Stimulated activated CD4-positive, alpha-beta T cell treated with anti-CD3 and anti-CD28 coated beads, Interleukin-2, amount 100 ng/mL, for 48 hours (primary cell): ENCODE measurements at regions not wholly inside any gene's neighbourhood (a gene's known extent, or its start where the extent isn't known, plus 50 kb on each side); places are given as distances from the start of the nearest gene placed in this dataset.

ENCODE experiments used
- DNase-seq, 2 donors: peaks; one replicate each; pipeline ENCODE4 v3.0.0-alpha.2; 2020

DNA sequence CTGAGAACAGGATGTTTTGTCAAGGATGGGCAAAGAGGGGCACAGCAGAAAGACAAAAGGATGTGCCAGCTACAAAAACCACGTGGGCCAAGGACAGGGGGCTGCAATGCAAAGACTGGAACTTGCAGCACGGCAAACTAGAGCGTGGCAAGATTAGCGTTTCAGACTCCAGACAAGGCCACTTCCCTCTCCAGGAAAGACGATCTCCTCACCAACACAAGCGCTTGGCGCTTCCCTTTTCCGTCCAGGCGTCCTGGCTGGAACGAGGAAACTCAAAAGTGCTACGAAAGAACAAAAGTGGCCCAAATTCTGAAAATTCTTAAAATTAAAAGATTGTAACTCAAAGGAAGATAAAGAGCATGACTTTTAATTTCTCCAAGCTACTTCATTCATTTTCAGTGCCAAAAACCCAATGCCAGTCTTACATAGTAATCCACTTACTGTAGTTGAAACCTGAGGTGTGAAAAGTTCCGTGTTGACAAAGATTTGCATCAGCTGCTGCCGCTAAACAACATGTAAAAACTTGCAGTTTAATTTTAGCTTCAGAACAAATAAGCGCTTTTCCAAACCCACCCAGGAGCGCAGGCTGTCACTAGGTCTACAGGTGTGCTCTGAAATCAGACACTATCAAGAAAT, 207.1 kb upstream of the RREB1 start:
- DNase-seq, result no peak

DNA sequence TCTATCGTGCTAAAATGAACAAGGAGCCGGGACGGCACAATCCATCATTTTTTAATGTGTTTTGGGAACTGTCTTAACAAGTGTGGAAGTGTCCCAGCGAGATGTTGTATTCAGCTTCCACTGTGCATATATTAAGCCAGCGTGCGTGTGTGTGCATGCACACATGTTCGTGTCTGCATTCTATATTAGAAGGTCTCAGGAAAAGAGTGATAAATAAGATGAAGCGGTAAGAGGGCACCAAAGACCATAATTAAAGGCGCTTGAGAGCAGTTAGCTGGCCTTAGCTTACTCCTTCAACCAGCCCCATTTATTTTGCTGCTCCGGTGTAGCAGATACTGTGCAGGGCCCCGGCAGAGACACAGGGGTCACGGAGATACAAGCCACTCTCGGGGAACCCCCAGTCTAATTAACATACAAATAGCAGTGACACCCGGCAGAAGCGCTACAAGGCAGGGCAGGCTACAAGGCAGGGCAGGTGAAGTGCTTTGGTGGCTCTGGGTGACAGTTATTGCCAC, 206.5 kb upstream of the RREB1 start:
- no peak for DNase-seq

DNA sequence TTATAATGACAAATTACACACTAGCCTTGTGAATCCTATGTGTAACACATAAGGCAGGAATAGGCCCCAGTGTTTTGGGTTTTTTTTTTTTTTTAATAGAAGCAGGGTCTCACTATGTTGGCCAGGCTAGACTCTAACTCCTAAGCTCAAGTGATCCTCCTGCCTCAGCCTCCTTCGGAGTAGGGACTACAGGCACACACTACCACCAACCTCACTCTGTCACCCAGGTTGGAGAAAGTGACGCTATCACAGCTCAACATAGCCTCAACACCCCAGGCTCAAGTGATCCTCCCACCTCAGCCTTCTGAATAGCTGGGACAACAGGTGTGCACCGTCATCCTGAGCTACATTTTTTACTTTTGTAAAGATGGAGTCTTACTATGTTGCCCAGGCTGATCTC, 205.8 kb upstream of the RREB1 start:
- no peak for DNase-seq

DNA sequence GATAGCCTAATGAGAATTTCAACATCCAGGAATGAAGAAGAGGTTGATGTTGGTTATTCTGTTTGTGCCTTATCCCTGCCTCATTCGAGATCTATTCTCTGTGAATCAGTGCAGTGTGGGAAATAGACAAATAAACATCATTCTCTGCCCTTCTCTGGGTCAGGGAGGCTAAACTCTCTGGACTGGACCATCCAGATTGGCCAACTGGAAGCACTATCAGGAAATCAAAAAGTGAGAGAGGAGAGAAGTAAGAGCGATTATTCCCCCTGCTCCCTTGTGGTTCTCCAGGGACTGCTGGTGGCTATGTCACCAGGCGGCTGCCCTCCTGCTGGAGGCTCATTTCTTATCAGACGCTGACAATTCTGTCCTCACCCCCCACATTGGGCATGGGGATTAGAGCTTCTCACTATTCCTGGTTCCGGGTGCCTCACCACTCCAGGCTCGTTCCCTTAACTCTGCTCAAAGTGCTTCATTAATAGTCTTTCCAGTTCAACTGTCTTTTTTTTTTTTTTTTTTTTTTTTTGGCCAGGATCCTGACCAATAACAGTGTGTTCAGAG, 201.7 kb upstream of the RREB1 start:
- DNase-seq, result no peak

DNA sequence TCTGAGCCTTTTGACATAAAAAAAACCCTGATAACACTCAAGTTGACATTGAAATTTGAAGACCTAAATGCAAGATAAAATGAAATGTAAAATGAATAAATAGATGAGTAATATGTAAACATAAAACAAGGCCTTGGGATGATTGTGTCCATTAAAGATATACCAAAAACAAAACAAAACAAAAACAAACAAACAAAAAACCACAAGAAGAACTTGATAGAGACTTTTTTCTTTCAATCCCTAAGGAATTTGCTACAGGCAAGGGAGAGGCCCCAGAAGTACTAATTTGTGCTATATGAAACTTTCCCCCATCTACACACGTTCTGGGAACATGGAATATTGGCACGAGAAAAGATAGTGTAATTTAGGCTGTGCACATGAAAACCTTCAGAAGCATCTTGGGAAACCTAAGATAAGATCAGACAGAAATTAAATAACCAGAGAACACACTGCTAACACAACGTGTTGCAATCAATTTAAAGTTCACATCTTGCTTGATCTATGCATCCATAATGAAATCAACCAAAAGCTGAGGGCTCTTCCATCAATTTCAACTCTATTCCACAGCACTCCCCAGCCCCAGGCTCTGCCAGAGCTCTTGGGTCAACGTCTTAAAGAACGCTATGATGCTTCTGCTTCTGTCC, 201.1 kb upstream of the RREB1 start:
- DNase-seq, result no peak

DNA sequence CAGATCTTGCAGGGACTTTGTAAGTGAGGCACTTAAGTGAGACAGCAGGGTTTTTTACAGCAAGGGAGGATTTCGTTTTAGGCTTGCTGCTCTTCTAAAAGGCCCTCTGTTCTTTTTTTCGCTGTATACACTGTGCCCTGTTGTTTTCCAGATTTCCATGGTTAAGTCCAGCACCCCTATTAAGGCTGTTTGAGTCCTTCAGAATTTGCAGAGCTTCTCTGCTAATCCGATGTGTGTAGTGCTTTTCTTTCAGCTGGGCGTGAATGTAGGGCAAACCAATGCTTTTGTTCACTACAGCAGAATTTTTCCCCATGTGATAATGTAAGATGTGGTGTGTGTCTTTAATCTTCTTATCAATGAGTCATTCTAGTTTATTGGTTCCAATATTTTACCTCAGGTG, 200.5 kb upstream of the RREB1 start:
- no peak for DNase-seq

DNA sequence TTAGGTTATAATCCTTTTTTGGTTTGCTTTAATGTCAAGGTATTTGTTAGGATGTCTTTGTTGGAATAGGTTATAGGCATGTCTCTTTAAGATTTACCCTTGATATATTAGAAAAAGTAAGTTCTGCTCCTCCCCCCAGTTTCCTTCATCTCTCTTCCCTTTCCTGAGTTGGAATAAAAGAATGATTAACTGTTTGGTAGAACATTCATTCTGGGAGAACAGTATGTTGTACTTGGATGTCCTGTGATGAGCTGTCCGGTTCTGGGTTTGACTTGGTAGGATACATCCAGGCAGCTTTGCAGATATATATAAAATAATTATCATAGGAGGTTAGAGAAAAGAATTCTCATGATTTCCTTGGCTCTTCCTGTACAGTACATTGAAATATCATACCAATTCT, 199.6 kb upstream of the RREB1 start:
- DNase-seq, result no peak

DNA sequence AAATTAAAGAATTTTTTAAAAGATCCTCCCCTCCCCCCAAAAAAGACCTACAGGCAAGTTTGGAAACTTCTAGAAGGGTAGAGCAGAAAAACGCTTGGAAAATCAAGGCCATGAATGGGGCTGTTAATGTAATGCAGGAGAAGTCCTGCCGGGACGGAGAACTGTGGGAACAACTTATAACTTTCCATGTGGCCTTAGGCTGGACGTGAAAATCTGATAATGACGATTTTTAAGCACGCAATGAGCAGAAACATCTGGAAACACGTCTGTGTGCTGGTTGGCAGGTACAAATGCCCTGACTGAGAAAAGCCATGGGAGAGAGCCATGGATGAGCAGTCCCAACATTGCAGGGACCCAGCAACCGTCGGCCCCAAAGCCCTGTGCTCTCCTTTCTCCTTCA, 198.7 kb upstream of the RREB1 start:
- DNase-seq, result no peak

DNA sequence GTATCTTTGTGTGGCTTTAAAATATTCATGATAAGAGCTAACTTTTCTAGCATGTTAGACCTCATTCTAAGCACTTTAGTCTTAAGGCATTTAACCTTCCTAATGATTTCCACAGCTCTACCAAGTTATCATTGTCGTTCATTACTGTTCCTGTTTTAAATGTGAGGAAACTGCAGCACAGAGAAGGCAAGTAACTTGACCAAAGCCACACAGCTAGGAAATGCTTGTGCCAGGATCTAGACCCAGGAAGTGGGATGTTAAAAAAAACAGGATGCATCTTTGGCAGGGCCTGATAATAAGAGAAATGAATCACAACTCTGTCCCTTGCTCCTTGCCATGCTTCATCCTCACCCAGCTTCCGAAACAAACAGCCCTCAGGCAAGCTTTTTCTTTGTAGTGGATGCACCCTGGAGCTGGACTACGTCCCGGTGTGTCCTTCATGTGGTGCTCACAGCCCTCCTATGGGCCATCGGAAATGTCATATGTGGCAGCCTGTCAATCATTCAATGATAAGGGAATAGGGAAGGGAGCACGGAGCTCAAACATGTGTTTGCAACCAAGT, 196.9 kb upstream of the RREB1 start:
- no peak for DNase-seq

DNA sequence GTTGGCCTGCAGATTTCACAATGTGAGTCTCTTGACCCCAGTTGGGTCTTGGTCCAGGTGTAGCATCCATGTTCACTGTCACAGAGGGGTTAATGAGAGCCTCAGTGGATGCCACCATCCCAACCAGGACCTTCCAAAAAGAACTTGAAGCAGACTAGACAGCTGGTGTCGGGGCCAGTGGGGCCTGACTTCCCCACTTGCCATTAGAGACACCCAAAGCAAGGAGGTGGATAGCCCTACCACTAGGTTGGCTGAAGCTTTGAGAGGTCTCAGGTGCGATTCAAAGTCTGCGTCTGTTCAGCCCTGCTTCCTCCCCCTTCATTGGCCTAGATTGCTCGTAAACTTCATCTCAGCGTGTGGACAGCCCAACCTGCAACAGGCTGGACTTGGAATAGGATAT, 196.4 kb upstream of the RREB1 start:
- DNase-seq, result no peak

DNA sequence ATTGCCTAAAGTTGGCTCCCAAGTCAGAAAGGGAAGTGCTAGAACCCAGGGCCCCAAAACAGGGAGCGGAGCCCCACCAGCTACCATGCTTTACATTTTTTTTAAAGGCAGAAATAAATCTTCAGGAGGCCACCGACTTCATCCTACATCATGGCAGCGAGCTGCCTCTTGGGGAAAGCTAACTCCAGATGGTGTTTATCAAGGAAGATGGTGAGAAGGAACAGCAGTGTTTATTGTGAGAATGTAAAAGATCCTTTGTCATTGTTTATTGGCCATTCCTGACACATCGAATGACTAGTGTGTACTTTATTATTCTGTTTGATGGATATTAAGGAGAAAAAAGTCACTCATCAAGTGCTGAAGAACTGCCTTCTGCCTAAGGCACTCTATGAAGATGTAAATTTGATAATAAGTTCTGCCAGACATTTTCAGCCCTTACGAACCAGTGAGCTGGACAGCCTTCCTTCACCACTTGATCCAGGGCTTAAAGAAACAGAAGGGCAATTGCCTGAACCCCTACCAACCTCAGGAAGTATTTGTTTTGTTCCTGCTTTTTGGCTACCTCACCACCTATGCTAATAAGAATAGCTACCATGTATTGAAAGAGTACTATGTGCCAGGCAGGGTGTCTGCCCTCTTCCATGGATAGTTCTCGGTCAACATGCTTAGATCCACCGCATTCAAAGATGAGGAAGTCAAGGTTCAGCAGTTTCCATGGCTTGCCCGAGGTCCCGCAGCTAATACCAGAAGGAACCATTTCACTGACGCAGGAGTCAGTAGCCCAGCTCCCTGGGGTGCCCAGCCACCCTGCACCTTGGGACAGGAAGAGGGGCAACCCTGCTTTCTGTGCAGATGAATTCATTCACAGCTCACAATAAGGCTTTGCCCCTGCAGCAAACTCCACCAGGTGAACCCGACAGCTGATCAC, 194.7 kb upstream of the RREB1 start:
- DNase-seq, result no peak

DNA sequence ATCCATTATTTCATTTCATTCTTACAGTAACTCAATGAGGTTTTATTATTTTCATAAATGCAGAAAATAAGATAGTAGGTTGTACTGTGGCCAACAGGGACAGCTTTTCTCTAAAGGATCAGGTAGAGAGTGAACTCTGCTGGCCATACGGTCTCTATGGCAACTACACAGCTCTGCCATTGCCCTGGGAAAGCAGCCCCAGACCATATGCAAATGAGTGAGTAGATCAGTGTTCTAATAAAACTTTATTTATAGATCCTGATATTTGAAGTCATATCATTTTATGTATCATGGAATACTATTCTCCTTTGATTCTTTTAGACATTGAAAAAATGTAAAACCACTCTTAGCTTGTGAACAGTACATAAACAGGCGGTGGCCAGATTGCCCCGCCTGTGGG, 192.5 kb upstream of the RREB1 start:
- no peak for DNase-seq

DNA sequence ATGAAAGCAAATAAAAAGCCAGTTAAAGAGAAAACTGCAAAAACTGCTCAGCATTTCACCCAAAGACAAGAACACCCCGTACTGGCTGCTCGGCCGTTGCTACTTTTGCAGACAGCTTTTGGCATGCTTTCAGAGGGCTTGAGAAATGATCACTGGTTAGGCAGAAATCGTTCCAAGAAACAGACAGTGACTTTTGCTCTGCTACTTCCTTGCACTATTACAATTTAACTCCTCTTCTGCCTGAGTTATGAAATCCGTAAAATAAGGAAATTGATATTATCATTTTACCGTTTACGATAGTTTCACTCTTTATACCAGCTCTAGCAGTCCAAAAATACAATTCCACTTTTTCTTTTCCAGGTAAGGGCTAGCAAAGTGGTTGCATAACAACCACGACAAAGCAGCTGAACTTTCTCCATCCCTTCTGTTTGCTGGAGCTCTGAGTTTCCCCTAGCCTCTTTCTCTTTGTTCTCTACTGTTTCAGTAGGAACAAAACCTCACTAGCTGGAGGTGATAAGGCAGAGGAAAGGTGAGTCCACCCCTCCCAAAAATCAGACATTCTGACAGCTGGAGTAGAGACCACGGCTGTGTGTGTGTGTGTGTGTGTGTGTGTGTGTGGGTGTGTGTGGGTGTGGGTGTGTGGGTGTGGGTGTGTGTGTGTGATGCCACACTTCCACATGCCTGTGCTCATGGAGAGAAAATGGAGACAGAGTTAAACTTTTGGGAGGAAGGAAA, 191.8 kb upstream of the RREB1 start:
- no peak for DNase-seq

DNA sequence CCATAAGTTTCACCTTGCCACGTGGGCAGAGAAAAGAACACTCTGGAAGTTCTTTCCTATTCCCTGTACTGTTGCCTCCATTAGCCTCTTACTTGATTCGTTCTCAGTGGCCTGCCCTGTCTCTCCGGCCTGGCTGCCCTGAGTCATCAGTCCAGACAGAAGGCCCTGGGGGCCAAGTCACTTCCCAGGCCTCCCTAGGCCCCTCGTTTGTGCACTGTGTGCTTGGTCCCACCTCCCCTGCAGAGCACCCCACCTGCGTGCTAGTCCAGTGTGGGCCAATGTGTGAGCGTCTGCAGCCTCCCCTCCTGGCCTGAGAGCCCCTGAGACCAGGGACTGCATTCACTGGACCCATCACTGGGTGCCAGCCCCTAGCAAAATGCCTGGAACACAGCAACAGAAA, 191.2 kb upstream of the RREB1 start:
- DNase-seq, result no peak

DNA sequence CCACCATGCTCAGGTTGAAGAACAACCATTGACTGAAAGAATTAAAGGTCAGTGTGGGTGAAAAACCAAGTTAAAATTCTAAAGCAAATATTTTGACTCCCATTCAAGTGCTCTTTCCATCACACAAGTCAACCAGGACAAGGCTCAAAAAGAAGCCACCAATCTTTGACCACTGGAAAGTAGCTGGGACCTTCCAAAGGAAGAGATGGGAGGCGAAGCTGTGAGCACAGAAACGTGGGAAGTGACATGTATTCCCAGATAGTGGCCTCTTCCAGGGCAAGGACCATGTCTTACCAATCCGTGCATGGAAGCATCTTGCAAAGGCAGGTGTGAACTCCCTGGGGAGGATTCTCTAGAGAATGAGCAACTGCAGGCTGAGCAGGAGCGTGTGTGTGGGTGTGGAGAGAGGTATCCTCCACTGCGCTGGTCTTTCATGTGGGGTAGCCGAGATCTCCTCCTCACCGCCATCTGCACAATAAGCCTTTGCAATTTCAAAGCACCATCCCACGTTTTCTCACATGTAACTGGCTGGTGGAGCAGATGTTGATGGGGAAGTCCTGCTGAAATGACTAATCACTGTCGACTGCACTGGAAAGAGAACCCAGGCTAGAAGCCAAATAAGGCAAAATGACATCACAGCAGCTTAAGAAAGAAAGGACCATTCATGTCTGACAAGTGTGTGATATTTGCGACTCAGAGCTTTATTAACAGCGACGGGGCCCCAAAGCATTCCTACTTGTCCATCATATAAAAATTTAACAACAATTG, 189.4 kb upstream of the RREB1 start:
- peak; percentile 61 to 68 for DNase-seq

DNA sequence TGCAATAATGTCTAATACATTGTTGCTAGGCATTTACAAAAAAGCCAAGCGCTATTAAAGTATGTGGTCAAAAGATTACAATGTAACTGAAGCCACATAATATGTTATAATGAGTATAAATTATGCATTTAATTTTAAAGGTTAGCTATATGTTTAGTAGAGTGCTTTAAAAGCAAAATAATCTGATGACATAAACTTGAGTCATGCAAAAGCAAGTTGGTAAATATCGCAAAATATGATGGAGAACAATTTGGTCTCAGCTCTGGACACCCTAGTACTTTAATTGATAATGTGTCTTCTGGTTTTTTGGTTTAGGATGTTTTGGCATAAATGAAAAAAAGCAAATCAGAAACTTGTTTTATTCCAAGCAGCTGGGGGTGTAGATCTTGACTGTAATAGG, 188.6 kb upstream of the RREB1 start:
- no peak for DNase-seq

DNA sequence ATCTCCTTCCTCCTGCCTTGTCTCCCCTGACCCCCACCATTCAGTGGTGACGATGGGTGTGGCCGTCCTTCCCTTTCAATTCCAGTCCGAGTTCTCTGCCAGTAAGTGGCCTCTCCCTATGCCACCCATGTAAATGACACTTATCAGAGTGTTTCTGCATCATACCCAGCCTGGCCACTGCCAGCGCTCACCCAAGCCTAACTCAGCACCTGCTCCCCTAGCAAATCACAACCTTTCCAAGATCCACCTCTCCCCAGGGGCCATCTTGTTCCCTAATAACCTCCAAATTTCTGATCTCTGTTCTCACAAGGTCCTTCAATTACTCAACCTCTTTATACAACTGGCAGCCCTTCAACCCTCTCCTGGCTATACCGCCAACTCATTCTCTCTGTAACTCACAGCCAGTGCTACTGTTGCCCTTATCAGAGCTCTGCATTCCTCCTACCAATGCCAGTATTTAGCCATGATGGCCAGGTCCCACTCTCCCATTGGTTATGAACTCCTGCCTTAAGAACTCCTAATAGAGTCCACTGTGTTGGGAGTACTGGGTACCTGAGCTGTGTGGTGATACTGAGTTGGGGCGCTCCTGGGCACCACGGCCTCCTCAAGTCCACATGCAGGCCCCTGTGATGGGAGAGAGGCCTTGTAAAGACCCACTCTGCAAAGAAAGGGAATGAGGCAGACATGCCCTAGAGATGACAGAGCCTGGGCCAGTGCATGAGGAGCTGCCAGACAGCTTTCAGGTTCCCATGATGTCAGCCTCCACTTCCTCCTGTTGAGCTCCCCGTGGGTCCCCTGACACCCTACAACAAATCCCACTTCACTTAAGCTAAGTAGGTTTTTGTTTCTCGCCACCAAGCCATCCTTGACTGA, 187.4 kb upstream of the RREB1 start:
- no peak for DNase-seq

DNA sequence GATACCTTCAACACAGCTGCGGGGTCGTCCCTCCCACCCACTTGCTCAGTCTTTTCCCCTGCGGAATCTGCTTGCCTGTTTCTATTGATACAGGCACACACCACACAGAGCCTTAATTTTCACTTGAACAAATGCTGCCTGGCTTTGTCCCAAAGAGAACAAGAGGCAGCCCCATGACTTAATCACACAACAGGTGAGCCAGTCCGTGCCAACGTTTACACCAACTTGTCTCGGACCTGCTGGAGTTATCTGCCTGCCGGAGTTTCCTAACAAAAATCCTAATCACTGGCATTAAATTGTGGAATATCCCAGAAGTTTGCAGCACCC, 186.8 kb upstream of the RREB1 start:
- DNase-seq, result no peak

DNA sequence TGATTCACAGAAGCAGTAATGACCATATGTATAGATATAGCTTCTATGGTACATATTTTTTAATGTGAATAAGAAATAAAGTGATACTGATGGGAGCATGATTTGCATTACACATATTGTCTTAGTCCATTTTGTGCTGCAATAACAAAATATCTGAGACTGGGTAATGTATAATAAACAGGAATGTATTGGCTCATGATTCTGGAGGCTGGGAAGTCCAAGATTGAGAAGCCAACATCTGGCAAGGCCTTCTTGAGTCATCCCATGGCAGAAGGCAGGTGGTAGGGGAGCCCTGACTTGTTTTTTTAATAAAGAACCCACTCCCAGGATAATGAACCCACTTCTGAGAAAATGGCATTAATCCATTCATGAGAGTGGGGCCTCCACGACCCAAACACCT, 185.6 kb upstream of the RREB1 start:
- DNase-seq, result no peak

DNA sequence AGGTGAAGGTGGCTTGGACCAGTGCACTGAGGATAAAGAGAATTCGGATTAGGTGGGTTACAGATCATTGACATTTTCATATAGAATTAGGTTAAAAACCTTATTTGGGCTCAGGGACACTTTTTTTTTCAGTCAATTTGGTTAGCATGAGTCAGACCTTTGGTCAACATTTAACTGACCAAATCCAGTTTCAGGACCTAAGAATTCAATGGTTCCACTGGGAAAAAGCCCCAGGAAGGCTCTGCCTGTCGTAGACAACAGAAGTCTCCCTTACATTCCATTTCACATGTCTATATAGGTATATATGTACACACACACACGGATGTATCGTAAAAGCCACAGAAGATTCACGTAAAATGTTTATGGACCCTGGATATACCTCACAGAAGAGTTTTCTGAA, 184.2 kb upstream of the RREB1 start:
- no peak for DNase-seq

DNA sequence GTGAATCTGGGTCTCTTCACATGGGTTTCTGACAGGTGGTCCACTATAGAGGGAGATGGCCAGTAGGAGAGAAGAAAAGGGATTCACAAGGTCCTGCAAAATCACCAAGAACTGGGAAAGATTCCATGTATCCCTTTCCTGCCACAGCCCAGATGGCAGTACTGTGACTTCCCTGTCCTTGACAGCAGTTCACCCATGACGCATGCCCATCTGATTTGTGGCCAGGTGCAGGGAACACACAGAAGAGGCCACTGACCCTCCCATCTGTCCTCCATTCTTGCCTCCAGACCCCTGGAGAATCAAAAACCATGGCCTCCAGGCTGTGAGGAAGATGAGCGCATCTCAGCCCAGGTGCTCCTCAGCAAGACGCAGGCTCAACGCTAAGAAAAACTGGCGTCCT, 183.1 kb upstream of the RREB1 start:
- DNase-seq, result no peak
